ENCODE measurements at regions not wholly inside any gene's neighbourhood (a gene's known extent, or its start where the extent isn't known, plus 50 kb on each side); places are given as distances from the start of the nearest gene placed in this dataset.

GRCh38 chr10:124150807-124151417 is 57.5 kb upstream of the CHST15 start:
- peaks cover 0 to 3% (median 2%) of the 10 kb centered on the region in 3 experiments; a peak in 2 of 7 replicates for H3K36me3 Mint-ChIP-seq (ENCODE audit: insufficient read depth in 1 of 3, low read depth in 3 of 3)
- H3K79me2 ChIP-seq (ENCODE audit: insufficient read depth, low read length), result no peaks in the 10 kb centered on the region
- H3K79me1 ChIP-seq (ENCODE audit: insufficient read depth, low read depth, low read length, poor library complexity, severe bottlenecking), result no peaks in the 10 kb centered on the region
- no CpG with 5 or more reads among the region's 13 CpGs for WGBS (ENCODE audit: extremely low coverage, insufficient read length, low lambda C conversion rate)
- H2BK5ac ChIP-seq (ENCODE audit: insufficient read length, low read length), result no peak overlapping the region
- peaks cover 30 to 35% of the 10 kb centered on the region in 2 experiments for H3K4me1 Mint-ChIP-seq
- no peak overlapping the region for H3K4ac ChIP-seq (ENCODE audit: low read depth, low read length)
- H3K14ac ChIP-seq (ENCODE audit: insufficient read depth, low read length), result no peak overlapping the region
- peaks cover 0 to 4% of the 10 kb centered on the region in 2 experiments; a peak in 3 of 5 replicates for H3K9me3 Mint-ChIP-seq
- H3K9ac ChIP-seq (ENCODE audit: extremely low read depth, insufficient read length, low read length), result no peak overlapping the region
- H3K4me1 ChIP-seq (ENCODE audit: insufficient read depth, low read length), result no peaks in the 10 kb centered on the region; the same call in 1 of the 2 replicates
- no peak overlapping the region for H3K18ac ChIP-seq (ENCODE audit: insufficient read length, low read depth, low read length)
- no peak overlapping the region for H3K56ac ChIP-seq (ENCODE audit: insufficient read length, low read depth, low read length)
- H3K9me3 ChIP-seq (ENCODE audit: control insufficient read depth, low read depth, low read length), result no peaks in the 10 kb centered on the region
- H2AFZ ChIP-seq (ENCODE audit: low read length), result no peak overlapping the region
- no peak for TF ChIP-seq CTCF (conservative IDR thresholded peaks at IDR 0.05)
- no peak overlapping the region for H3K27ac ChIP-seq (ENCODE audit: insufficient read length, low read depth, low read length)
- no peak overlapping the region for H3T11ph ChIP-seq (ENCODE audit: low read length)
- H3K4me2 ChIP-seq (ENCODE audit: insufficient read depth, insufficient read length, low read length), result no peak overlapping the region
- no peaks in the 10 kb centered on the region; the same call in 1 of the 2 replicates for H3K27me3 ChIP-seq (ENCODE audit: insufficient read depth, low read length)
- H2AK5ac ChIP-seq (ENCODE audit: insufficient read length, low read length), result no peak overlapping the region
- no peak overlapping the region for H4K91ac ChIP-seq (ENCODE audit: insufficient read length, low read depth, low read length)
- no peak overlapping the region for H4K8ac ChIP-seq (replicated peaks; ENCODE audit: insufficient read length, low read depth, low read length)
- H4K20me1 ChIP-seq (ENCODE audit: control insufficient read depth, insufficient read depth, insufficient read length), result no peaks in the 10 kb centered on the region
- H3K23ac ChIP-seq (ENCODE audit: insufficient read length, low read depth, low read length), result no peak overlapping the region
- no peak overlapping the region for H3K27ac Mint-ChIP-seq
- no peak overlapping the region for H4K5ac ChIP-seq (ENCODE audit: insufficient read length, low read depth, low read length)
- no peak overlapping the region for H2BK12ac ChIP-seq (ENCODE audit: insufficient read length, low read depth, low read length)
- DNase-seq, result no peak
- no peak overlapping the region for H2BK20ac ChIP-seq (ENCODE audit: low read depth, low read length, poor library complexity, severe bottlenecking)
- no peaks in the 10 kb centered on the region for H3K23me2 ChIP-seq (ENCODE audit: insufficient read length, low read depth, low read length, poor library complexity, severe bottlenecking)
- peaks cover 3% of the 10 kb centered on the region for H3K27me3 Mint-ChIP-seq (ENCODE audit: low read depth)
- H2BK15ac ChIP-seq (ENCODE audit: low read depth, low read length), result no peak overlapping the region
- no peak overlapping the region for H2BK120ac ChIP-seq (ENCODE audit: low read depth, low read length, poor library complexity, severe bottlenecking)
- no peak overlapping the region for H3K4me3 Mint-ChIP-seq
